GM23338 (cell line): ENCODE measurements at regions not wholly inside any gene's neighbourhood (a gene's known extent, or its start where the extent isn't known, plus 50 kb on each side); places are given as distances from the start of the nearest gene placed in this dataset.

ENCODE experiments used
- ATAC-seq: fragments of 200-7000 bp; cut with Tn5 transposase; 3 replicates; pipeline ENCODE4 v1.9.1; 2020
- DNase-seq: peaks from one replicate; pipeline ENCODE4 v3.0.0-alpha.2; 2015; ENCODE audit warnings: low spot score
- H2AFZ ChIP-seq: fragments of 200-600 bp; sonication (generic); 2 replicates; pipeline ENCODE4 v1.8.0; 2016; ENCODE audit warnings: antibody characterized with exemption, mild to moderate bottlenecking, moderate library complexity
- H3F3A ChIP-seq: fragments of 200-600 bp; sonication (generic); replicated peaks from 2 replicates; pipeline ENCODE4 v1.8.0; 2017; ENCODE audit warnings: antibody characterized with exemption, mixed run types, low read depth
- H3K27ac ChIP-seq: fragments of 200-600 bp; sonication (generic); 2 replicates; pipeline ENCODE4 v1.6.1; 2016; ENCODE audit warnings: low read depth
- H3K27me3 ChIP-seq: fragments of 200-600 bp; sonication (generic); 2 replicates; pipeline ENCODE4 v1.8.0; 2016; ENCODE audit warnings: mild to moderate bottlenecking, mixed run types, moderate library complexity; ENCODE audit not compliant: insufficient read depth
- H3K36me3 ChIP-seq: fragments of 200-600 bp; sonication (generic); 2 replicates; pipeline ENCODE4 v1.8.0; 2016; ENCODE audit warnings: mild to moderate bottlenecking; ENCODE audit not compliant: insufficient read depth
- H3K4me1 ChIP-seq: fragments of 200-600 bp; sonication (generic); 2 replicates; pipeline ENCODE4 v1.8.0; 2016; ENCODE audit warnings: mild to moderate bottlenecking, moderate library complexity; ENCODE audit not compliant: insufficient read depth
- H3K4me2 ChIP-seq: fragments of 200-600 bp; sonication (generic); 2 replicates; pipeline ENCODE4 v1.7.1; 2017; ENCODE audit warnings: mixed run types
- H3K4me3 ChIP-seq: fragments of 200-600 bp; sonication (generic); 2 replicates; pipeline ENCODE4 v1.6.1; 2016; ENCODE audit warnings: mixed run types
- H3K79me2 ChIP-seq: fragments of 200-600 bp; sonication (generic); replicated peaks from 2 replicates; pipeline ENCODE4 v1.8.0; 2017; ENCODE audit warnings: mild to moderate bottlenecking; ENCODE audit not compliant: insufficient read depth
- H3K9me2 ChIP-seq: fragments of 200-600 bp; sonication (generic); 2 replicates; pipeline ENCODE4 v1.8.0; 2017; ENCODE audit not compliant: insufficient read depth
- H4K20me1 ChIP-seq: fragments of 200-600 bp; sonication (generic); replicated peaks from 2 replicates; pipeline ENCODE4 v1.8.0; 2017; ENCODE audit warnings: mild to moderate bottlenecking; ENCODE audit not compliant: insufficient read depth
- H3K27ac Mint-ChIP-seq: 2 replicates; pipeline ENCODE4 v1.8.0; 2020; ENCODE audit warnings: inconsistent platforms, mild to moderate bottlenecking, moderate library complexity, mixed read lengths
- H3K27me3 Mint-ChIP-seq: 3 replicates; pipeline ENCODE4 v1.8.0; 2022; ENCODE audit warnings: low read depth, mild to moderate bottlenecking, moderate library complexity, mixed read lengths, inconsistent platforms; ENCODE audit not compliant: insufficient read depth, poor library complexity
- H3K36me3 Mint-ChIP-seq: 3 replicates; pipeline ENCODE4 v1.8.0; 2021; ENCODE audit warnings: low read depth, mild to moderate bottlenecking, inconsistent platforms, moderate library complexity, mixed read lengths
- H3K4me1 Mint-ChIP-seq: 3 replicates; pipeline ENCODE4 v1.8.0; 2020; ENCODE audit warnings: mild to moderate bottlenecking, inconsistent platforms, mixed read lengths
- H3K4me3 Mint-ChIP-seq: 3 replicates; pipeline ENCODE4 v1.8.0; 2021; ENCODE audit warnings: moderate library complexity, mild to moderate bottlenecking, inconsistent platforms, mixed read lengths
- H3K9me3 Mint-ChIP-seq: 3 replicates; pipeline ENCODE4 v1.8.0; 2020; ENCODE audit warnings: moderate library complexity, mild to moderate bottlenecking, inconsistent platforms, mixed read lengths
- CREB1 ChIP-seq: fragments of 250-450 bp; sonication (Bioruptor Pico); IDR thresholded peaks from 2 replicates; pipeline ENCODE4 v1.5.0; 2020; ENCODE audit warnings: low read depth, mild to moderate bottlenecking, moderate library complexity
- EZH2 ChIP-seq: fragments of 200-600 bp; sonication (generic); IDR thresholded peaks from one replicate; pipeline ENCODE4 v1.8.0; 2017; ENCODE audit warnings: antibody characterized with exemption, mild to moderate bottlenecking, low read depth; ENCODE audit not compliant: unreplicated experiment
- EZH2phosphoT487 ChIP-seq: fragments of 200-600 bp; sonication (generic); IDR thresholded peaks from one replicate; pipeline ENCODE4 v1.8.1; 2018; ENCODE audit warnings: antibody characterized with exemption; ENCODE audit not compliant: unreplicated experiment
- JUNB ChIP-seq: IDR thresholded peaks from one replicate; pipeline ENCODE4 v1.6.1; 2016; ENCODE audit warnings: antibody characterized with exemption; ENCODE audit not compliant: unreplicated experiment
- NANOG ChIP-seq: IDR thresholded peaks from 2 replicates; pipeline ENCODE4 v1.6.1; 2016; ENCODE audit warnings: antibody characterized with exemption, borderline replicate concordance
- POLR2AphosphoS5 ChIP-seq: IDR thresholded peaks from 2 replicates; pipeline ENCODE4 v1.6.1; 2016; ENCODE audit warnings: antibody characterized with exemption, low read depth
- REST ChIP-seq: IDR thresholded peaks from one replicate; pipeline ENCODE4 v1.6.1; 2018; ENCODE audit warnings: antibody characterized with exemption; ENCODE audit not compliant: unreplicated experiment
- STAT1 ChIP-seq: IDR thresholded peaks from one replicate; pipeline ENCODE4 v1.6.1; 2016; ENCODE audit warnings: antibody characterized with exemption; ENCODE audit not compliant: unreplicated experiment
- ZNF114 ChIP-seq: fragments of 250-450 bp; sonication (Bioruptor Pico); IDR thresholded peaks from 2 replicates; pipeline ENCODE4 v1.5.0; 2020; ENCODE audit warnings: mild to moderate bottlenecking, moderate library complexity
- ZNF331 ChIP-seq: fragments of 250-450 bp; sonication (Bioruptor Pico); IDR thresholded peaks from 2 replicates; pipeline ENCODE4 v1.5.0; 2020; ENCODE audit warnings: low read depth, mild to moderate bottlenecking, moderate library complexity
- TF ChIP-seq, protein P1 (sequence below): fragments of 250-450 bp; sonication (Bioruptor Pico); IDR thresholded peaks from 2 replicates; pipeline ENCODE4 v1.5.0; 2020; ENCODE audit warnings: mild to moderate bottlenecking, moderate library complexity
- TF ChIP-seq, protein P2 (sequence below), 2 experiments: fragments of 200-600 bp in 1 of 2; sonication (generic) in 1 of 2; conservative IDR thresholded peaks; 2 replicates each; pipeline versions ENCODE4 v1.5.1 to v1.6.1; 2016 to 2017; ENCODE audit warnings: antibody characterized with exemption in 2 of 2, low read depth in 2 of 2, mild to moderate bottlenecking in 2 of 2, moderate library complexity in 1 of 2
- TF ChIP-seq, protein P3 (sequence below): IDR thresholded peaks from 2 replicates; pipeline ENCODE4 v1.6.1; 2016; ENCODE audit warnings: antibody characterized with exemption

DNA sequence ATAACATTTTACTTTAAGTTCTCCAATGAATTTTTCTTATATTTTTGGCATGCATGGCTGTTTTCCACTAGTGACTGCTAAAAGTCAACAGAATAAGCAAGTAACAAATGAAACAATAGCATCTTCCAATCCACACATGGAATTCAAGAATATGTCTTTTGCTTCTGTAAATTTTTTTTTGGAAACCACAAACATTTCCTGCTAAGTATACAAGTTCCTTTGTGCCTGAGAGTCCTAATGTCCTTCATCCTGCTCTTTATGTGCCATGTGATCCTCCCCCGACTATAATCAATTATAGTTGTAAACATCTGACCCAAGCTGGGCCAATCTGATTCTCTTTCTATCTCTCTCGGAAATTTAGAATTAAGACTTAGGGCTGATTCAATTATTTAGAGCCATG lies 61.2 kb downstream of the PPP1R3C start:
- Mint-ChIP-seq H3K27ac (no peak overlapping the region), H3K9me3 (no peaks in the 10 kb centered on the region), H3K36me3 (no peaks in the 10 kb centered on the region; the same call in 2 of the 3 replicates), H3K4me3 (no peak overlapping the region), H3K27me3 (no peaks in the 10 kb centered on the region), H3K4me1 (peaks cover 4% of the 10 kb centered on the region)
- H2AFZ ChIP-seq = no peak overlapping the region
- TF ChIP-seq REST (no peak), EZH2phosphoT487 (no peak), POLR2AphosphoS5 (no peak), NANOG (no peak), JUNB (no peak), STAT1 (no peak), ZNF331 (no peak), CREB1 (CRISPR knock-in tag) (no peak), EZH2 (no peak), ZNF114 (CRISPR knock-in tag) (no peak)
- TF ChIP-seq, protein P1, sequence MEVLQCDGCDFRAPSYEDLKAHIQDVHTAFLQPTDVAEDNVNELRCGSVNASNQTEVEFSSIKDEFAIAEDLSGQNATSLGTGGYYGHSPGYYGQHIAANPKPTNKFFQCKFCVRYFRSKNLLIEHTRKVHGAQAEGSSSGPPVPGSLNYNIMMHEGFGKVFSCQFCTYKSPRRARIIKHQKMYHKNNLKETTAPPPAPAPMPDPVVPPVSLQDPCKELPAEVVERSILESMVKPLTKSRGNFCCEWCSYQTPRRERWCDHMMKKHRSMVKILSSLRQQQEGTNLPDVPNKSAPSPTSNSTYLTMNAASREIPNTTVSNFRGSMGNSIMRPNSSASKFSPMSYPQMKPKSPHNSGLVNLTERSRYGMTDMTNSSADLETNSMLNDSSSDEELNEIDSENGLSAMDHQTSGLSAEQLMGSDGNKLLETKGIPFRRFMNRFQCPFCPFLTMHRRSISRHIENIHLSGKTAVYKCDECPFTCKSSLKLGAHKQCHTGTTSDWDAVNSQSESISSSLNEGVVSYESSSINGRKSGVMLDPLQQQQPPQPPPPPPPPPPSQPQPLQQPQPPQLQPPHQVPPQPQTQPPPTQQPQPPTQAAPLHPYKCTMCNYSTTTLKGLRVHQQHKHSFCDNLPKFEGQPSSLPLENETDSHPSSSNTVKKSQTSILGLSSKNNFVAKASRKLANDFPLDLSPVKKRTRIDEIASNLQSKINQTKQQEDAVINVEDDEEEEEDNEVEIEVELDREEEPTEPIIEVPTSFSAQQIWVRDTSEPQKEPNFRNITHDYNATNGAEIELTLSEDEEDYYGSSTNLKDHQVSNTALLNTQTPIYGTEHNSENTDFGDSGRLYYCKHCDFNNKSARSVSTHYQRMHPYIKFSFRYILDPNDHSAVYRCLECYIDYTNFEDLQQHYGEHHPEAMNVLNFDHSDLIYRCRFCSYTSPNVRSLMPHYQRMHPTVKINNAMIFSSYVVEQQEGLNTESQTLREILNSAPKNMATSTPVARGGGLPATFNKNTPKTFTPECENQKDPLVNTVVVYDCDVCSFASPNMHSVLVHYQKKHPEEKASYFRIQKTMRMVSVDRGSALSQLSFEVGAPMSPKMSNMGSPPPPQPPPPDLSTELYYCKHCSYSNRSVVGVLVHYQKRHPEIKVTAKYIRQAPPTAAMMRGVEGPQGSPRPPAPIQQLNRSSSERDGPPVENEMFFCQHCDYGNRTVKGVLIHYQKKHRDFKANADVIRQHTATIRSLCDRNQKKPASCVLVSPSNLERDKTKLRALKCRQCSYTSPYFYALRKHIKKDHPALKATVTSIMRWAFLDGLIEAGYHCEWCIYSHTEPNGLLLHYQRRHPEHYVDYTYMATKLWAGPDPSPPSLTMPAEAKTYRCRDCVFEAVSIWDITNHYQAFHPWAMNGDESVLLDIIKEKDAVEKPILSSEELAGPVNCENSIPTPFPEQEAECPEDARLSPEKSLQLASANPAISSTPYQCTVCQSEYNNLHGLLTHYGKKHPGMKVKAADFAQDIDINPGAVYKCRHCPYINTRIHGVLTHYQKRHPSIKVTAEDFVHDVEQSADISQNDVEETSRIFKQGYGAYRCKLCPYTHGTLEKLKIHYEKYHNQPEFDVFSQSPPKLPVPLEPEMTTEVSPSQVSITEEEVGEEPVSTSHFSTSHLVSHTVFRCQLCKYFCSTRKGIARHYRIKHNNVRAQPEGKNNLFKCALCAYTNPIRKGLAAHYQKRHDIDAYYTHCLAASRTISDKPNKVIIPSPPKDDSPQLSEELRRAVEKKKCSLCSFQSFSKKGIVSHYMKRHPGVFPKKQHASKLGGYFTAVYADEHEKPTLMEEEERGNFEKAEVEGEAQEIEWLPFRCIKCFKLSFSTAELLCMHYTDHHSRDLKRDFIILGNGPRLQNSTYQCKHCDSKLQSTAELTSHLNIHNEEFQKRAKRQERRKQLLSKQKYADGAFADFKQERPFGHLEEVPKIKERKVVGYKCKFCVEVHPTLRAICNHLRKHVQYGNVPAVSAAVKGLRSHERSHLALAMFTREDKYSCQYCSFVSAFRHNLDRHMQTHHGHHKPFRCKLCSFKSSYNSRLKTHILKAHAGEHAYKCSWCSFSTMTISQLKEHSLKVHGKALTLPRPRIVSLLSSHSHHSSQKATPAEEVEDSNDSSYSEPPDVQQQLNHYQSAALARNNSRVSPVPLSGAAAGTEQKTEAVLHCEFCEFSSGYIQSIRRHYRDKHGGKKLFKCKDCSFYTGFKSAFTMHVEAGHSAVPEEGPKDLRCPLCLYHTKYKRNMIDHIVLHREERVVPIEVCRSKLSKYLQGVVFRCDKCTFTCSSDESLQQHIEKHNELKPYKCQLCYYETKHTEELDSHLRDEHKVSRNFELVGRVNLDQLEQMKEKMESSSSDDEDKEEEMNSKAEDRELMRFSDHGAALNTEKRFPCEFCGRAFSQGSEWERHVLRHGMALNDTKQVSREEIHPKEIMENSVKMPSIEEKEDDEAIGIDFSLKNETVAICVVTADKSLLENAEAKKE (CRISPR knock-in tag) = no peak
- TF ChIP-seq, protein P2, sequence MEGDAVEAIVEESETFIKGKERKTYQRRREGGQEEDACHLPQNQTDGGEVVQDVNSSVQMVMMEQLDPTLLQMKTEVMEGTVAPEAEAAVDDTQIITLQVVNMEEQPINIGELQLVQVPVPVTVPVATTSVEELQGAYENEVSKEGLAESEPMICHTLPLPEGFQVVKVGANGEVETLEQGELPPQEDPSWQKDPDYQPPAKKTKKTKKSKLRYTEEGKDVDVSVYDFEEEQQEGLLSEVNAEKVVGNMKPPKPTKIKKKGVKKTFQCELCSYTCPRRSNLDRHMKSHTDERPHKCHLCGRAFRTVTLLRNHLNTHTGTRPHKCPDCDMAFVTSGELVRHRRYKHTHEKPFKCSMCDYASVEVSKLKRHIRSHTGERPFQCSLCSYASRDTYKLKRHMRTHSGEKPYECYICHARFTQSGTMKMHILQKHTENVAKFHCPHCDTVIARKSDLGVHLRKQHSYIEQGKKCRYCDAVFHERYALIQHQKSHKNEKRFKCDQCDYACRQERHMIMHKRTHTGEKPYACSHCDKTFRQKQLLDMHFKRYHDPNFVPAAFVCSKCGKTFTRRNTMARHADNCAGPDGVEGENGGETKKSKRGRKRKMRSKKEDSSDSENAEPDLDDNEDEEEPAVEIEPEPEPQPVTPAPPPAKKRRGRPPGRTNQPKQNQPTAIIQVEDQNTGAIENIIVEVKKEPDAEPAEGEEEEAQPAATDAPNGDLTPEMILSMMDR (conservative IDR thresholded peaks at IDR 0.05; ENCODE audit: low read depth in 2 of 2) = no peak
- TF ChIP-seq, protein P3, sequence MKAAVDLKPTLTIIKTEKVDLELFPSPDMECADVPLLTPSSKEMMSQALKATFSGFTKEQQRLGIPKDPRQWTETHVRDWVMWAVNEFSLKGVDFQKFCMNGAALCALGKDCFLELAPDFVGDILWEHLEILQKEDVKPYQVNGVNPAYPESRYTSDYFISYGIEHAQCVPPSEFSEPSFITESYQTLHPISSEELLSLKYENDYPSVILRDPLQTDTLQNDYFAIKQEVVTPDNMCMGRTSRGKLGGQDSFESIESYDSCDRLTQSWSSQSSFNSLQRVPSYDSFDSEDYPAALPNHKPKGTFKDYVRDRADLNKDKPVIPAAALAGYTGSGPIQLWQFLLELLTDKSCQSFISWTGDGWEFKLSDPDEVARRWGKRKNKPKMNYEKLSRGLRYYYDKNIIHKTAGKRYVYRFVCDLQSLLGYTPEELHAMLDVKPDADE = no peak
- DNase-seq = no peak
- no peak overlapping the region for H3K4me3 ChIP-seq
- H3K36me3 ChIP-seq = no peaks in the 10 kb centered on the region
- H3K9me2 ChIP-seq = peaks cover 9% of the 10 kb centered on the region; the same call in 1 of the 2 replicates
- H3K4me1 ChIP-seq = no peaks in the 10 kb centered on the region
- H3K4me2 ChIP-seq = no peak overlapping the region
- H3K27ac ChIP-seq = no peak overlapping the region
- H4K20me1 ChIP-seq = no peaks in the 10 kb centered on the region
- H3K27me3 ChIP-seq = no peaks in the 10 kb centered on the region
- no peaks in the 10 kb centered on the region for H3F3A ChIP-seq
- H3K79me2 ChIP-seq = no peaks in the 10 kb centered on the region
- ATAC-seq = no peak
